ENCODE measurements at regions not wholly inside any gene's neighbourhood (a gene's known extent, or its start where the extent isn't known, plus 50 kb on each side); places are given as distances from the start of the nearest gene placed in this dataset.
"Not testable (repeated sequence)": the region's sequence is repeated elsewhere in the genome, so short reads cannot be mapped to it uniquely, and the experiment has no call there.

DNA sequence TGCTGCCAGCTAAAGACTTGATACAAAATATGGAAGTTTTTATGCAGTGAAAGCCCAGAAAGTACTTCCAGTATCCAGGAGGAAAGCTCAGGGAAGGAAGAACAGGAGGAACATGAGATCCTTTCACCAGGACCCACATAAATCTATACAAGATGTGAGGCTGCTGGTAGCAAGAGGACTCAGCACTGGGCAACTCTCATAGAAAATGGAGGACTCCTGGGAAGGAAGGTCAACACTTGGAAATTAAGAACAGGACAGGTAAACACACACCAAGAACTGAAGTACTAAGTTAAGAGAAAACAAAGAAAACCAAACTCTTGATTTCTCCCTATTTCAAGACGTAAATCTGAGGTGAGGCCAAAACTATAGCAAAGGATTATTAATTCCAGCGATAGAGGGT lies 220.5 kb upstream of the HSF2 start:
- H3K4me3 ChIP-seq = no peak overlapping the region
- no peak for DNase-seq
- TF ChIP-seq, protein P1, sequence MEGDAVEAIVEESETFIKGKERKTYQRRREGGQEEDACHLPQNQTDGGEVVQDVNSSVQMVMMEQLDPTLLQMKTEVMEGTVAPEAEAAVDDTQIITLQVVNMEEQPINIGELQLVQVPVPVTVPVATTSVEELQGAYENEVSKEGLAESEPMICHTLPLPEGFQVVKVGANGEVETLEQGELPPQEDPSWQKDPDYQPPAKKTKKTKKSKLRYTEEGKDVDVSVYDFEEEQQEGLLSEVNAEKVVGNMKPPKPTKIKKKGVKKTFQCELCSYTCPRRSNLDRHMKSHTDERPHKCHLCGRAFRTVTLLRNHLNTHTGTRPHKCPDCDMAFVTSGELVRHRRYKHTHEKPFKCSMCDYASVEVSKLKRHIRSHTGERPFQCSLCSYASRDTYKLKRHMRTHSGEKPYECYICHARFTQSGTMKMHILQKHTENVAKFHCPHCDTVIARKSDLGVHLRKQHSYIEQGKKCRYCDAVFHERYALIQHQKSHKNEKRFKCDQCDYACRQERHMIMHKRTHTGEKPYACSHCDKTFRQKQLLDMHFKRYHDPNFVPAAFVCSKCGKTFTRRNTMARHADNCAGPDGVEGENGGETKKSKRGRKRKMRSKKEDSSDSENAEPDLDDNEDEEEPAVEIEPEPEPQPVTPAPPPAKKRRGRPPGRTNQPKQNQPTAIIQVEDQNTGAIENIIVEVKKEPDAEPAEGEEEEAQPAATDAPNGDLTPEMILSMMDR (IDR thresholded peaks at IDR 0.05) = no peak
- no peak for TF ChIP-seq POLR2A (IDR thresholded peaks at IDR 0.05)
- 88 to 94% (median 92%) methylated on average over 2 of the region's 2 CpGs for WGBS, 4 donors
- no peaks in the 10 kb centered on the region for H3K36me3 ChIP-seq
- peaks cover 0 to 10% (median 0%) of the 10 kb centered on the region in 12 donors for H3K4me1 ChIP-seq
- ATAC-seq = no peak
- intact Hi-C loops (cut with DNase I) = loop anchor here in 1 of 10 donors (10.0 kb wide), 1 partner anchor 514 kb away; no protein-coding TSS in a partner anchor
- no peaks in the 10 kb centered on the region for H3K9me3 ChIP-seq
- H3K27ac ChIP-seq = no peak overlapping the region
- H3K27me3 ChIP-seq = no peaks in the 10 kb centered on the region

DNA sequence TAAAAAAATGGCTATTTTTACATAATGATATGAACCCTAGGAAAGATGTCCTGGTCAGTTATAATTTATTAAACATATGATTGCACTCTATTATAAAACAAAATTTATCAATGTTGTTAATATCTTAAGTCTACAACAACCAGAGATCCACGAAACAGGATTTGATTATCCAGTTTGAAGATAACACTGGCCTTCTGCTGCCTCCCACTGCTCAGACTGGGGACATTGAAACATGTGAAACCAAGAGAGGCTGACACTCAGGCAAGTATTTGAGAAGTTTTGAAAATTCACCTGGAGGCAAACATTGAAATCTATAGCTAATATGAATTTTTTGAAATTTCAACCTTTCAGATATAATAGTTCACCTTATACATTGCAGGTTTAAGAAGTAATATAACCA lies 219.3 kb upstream of the HSF2 start:
- no peak for TF ChIP-seq POLR2A (IDR thresholded peaks at IDR 0.05)
- TF ChIP-seq, protein P1 (IDR thresholded peaks at IDR 0.05) = peak in 8 of 12 donors; percentile 22 to 54 (median 36)
- WGBS, 4 donors = 9 to 17% (median 13%) methylated on average over 1 of the region's 1 CpG
- H3K9me3 ChIP-seq = no peaks in the 10 kb centered on the region
- H3K36me3 ChIP-seq = no peaks in the 10 kb centered on the region
- peak in 2 of 5 donors; percentile 10 to 30 for DNase-seq
- H3K27ac ChIP-seq = no peak overlapping the region
- H3K4me1 ChIP-seq = peaks cover 0 to 10% (median 0%) of the 10 kb centered on the region in 12 donors
- peak in 3 of 4 donors; percentile 70 to 80 (median 76) for ATAC-seq
- no peak overlapping the region for H3K4me3 ChIP-seq
- H3K27me3 ChIP-seq = no peaks in the 10 kb centered on the region
- intact Hi-C loops (cut with DNase I) = loop anchor here (2.0 to 10.0 kb wide), 10 partner anchors 51 to 1125 kb away; partner anchors contain the start of gene GJA1 (in 1 of the 10)

DNA sequence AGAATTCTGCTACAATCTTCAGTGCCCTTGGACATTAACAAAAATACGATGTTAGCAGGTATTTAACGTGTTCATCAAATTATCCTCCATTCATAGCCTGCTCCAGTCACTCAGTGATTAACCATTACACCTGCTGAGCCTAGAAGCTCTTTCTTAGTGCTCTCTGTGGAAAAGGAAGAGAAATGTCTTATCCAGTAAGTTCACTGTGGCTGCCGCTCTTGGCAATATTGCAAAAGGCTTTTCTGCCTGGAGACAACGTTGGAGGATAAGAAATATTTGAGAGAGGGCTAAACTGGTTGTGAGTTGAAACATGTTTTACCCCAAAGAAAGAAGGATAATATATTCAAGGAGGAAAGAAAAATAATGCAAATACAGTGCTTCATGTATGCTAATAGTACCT lies 217.4 kb upstream of the HSF2 start:
- intact Hi-C loops (cut with DNase I) = loop anchor here (2.0 to 10.0 kb wide), 9 partner anchors 140 to 1127 kb away; no protein-coding TSS in a partner anchor
- WGBS, 4 donors = 59 to 66% (median 63%) methylated on average over 4 of the region's 4 CpGs
- no peak for ATAC-seq

DNA sequence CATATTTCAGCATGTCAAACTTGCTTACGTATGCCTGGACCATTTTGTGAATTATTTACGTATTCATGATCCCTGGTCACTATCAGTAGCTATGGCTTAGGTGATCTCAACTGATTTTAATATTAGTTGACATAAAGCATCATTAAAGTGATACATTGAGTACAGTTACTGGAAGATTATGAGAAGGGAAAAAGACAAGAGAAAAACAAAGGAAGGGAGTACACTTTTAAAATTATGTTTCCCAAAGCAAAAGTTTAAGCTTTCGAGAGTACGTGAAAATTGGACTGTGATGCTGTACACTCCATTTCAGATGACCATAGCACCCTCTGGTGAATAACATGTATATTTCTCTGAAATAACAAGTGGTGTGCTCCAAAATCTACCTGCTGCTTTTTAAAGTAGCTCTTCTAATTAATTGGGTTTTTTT lies 215.0 kb upstream of the HSF2 start:
- intact Hi-C loops (cut with DNase I) = loop anchor here (2.0 to 10.0 kb wide), 9 partner anchors 142 to 1130 kb away; no protein-coding TSS in a partner anchor
- Histone ChIP-seq H3K4me3 (peak overlapping the region in 7 of 12 donors; percentile 22 to 43 (median 34)), H3K4me1 (peaks cover 0 to 10% (median 0%) of the 10 kb centered on the region in 12 donors), H3K9me3 (no peaks in the 10 kb centered on the region), H3K27me3 (no peaks in the 10 kb centered on the region), H3K27ac (no peak overlapping the region), H3K36me3 (no peaks in the 10 kb centered on the region)
- DNase-seq (no peak), ATAC-seq (peak; percentile 51 to 83 (median 74))
- 13 to 26% (median 19%) methylated on average over 4 of the region's 4 CpGs for WGBS, 4 donors
- TF ChIP-seq, protein P1 (IDR thresholded peaks at IDR 0.05) = peak; percentile 16 to 61 (median 49)
- TF ChIP-seq POLR2A (IDR thresholded peaks at IDR 0.05) = no peak

More for the DNA sequence above, 217.4 kb upstream of the HSF2 start:
- TF ChIP-seq, protein P1 (IDR thresholded peaks at IDR 0.05) = no peak
- TF ChIP-seq POLR2A (IDR thresholded peaks at IDR 0.05) = no peak
- no peaks in the 10 kb centered on the region for H3K9me3 ChIP-seq
- DNase-seq = no peak
- no peak overlapping the region for H3K4me3 ChIP-seq
- H3K27me3 ChIP-seq = no peaks in the 10 kb centered on the region
- H3K27ac ChIP-seq = no peak overlapping the region
- H3K36me3 ChIP-seq = no peaks in the 10 kb centered on the region
- peaks cover 0 to 10% (median 0%) of the 10 kb centered on the region in 12 donors for H3K4me1 ChIP-seq

DNA sequence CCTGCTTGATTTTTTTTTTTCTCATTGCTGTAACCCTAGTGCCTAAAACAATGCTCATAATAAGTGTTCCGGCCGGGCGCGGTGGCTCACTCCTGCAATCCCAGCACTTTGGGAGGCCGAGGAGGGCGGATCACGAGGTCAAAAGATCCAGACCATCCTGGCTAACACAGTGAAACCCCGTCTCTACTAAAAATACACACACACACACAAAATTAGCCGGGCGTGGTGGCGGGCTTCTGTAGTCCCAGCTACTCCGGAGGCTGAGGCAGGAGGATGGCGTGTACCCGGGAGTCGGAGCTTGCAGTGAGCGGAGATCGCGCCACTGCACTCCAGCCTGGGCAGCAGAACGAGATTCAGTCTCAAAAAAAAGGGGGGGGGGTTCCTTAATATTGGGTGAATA lies 214.0 kb upstream of the HSF2 start:
- not testable (repeated sequence) for H3K27me3 ChIP-seq, H3K9me3 ChIP-seq, DNase-seq, H3K36me3 ChIP-seq, ATAC-seq, H3K27ac ChIP-seq, H3K4me3 ChIP-seq, H3K4me1 ChIP-seq
- intact Hi-C loops (cut with DNase I) = loop anchor here (2.0 to 10.0 kb wide), 5 partner anchors 151 to 1131 kb away; no protein-coding TSS in a partner anchor
- WGBS, 4 donors = 88 to 93% (median 91%) methylated on average over 19 of the region's 19 CpGs

All from heart left ventricle (tissue), 16 donors.